Heart left ventricle (tissue), 16 donors: ENCODE measurements at regions not wholly inside any gene's neighbourhood (a gene's known extent, or its start where the extent isn't known, plus 50 kb on each side); places are given as distances from the start of the nearest gene placed in this dataset.

ENCODE experiments used
- ATAC-seq, 4 donors: fragments of 200-7000 bp; cut with Tn5 transposase; one replicate each; pipeline ENCODE4 v1.9.1; 2020 to 2022; ENCODE audit warnings: moderate library complexity in 4 of 4, mild to moderate bottlenecking in 3 of 4, moderate number of reproducible peaks in 1 of 4
- DNase-seq, 5 donors: peaks; one replicate each; pipeline ENCODE4 v3.0.0-alpha.2; 2020
- H3K27ac ChIP-seq, 12 donors: fragments of 200-600 bp; sonication (generic) in 4 of 12; one replicate each; pipeline versions ENCODE4 v1.5.0 to v1.8.0; 2016 to 2022; ENCODE audit warnings: mild to moderate bottlenecking in 2 of 12
- H3K27me3 ChIP-seq, 9 donors: fragments of 200-600 bp; sonication (generic) in 2 of 9; one replicate each; pipeline versions ENCODE4 v1.5.1 to v1.8.0; 2016 to 2022; ENCODE audit warnings: mild to moderate bottlenecking in 3 of 9
- H3K36me3 ChIP-seq, 9 donors: fragments of 200-600 bp; sonication (generic) in 2 of 9; one replicate each; pipeline versions ENCODE4 v1.5.0 to v1.8.0; 2018 to 2022; ENCODE audit warnings: mild to moderate bottlenecking in 2 of 9
- H3K4me1 ChIP-seq, 12 donors: fragments of 200-600 bp; sonication (generic) in 4 of 12; one replicate each; pipeline versions ENCODE4 v1.5.0 to v1.8.0; 2016 to 2022; ENCODE audit warnings: mild to moderate bottlenecking in 3 of 12
- H3K4me3 ChIP-seq, 12 donors: fragments of 200-600 bp; sonication (generic) in 4 of 12; one replicate each; pipeline versions ENCODE4 v1.5.0 to v1.8.0; 2017 to 2022; ENCODE audit warnings: mild to moderate bottlenecking in 9 of 12, moderate library complexity in 4 of 12
- H3K9me3 ChIP-seq, 12 donors: fragments of 200-600 bp; sonication (generic) in 4 of 12; one replicate each; pipeline versions ENCODE4 v1.5.0 to v1.8.0; 2016 to 2022; ENCODE audit warnings: mild to moderate bottlenecking in 1 of 12
- POLR2A ChIP-seq, 2 donors: fragments of 450-650 bp; IDR thresholded peaks; one replicate each; pipeline ENCODE4 v1.6.1; 2017; ENCODE audit warnings: antibody characterized with exemption in 2 of 2, mild to moderate bottlenecking in 2 of 2, moderate library complexity in 2 of 2
- WGBS, 4 donors: extraction: QIAGEN DNeasy Blood & Tissue Kit in 2 of 4; methylation state at CpG; one replicate each; pipeline versions ENCODE4 v1.1.5 to v1.1.7; 2013 to 2018; 5-methylcytosine and 5-hydroxymethylcytosine counted together
- intact Hi-C, 10 donors: fragments of 100-400 bp; cut with DNase I; formaldehyde crosslinking; loops; one replicate each; pipeline versions ENCODE4 v1.11.1 to v1.14.2; 2022
- TF ChIP-seq, protein P1 (sequence below), 12 donors: fragments of 200-600 bp; sonication (generic) in 4 of 12; IDR thresholded peaks; one replicate each; pipeline versions ENCODE4 v1.5.0 to v1.8.0; 2018 to 2022; ENCODE audit warnings: antibody characterized with exemption in 12 of 12, mild to moderate bottlenecking in 5 of 12
- donor health status: ischemic (EF 13 %, LVEDD 7.1; RV severe dilation, severe dysfunction).
- donor health status: healthy with polysubstance abuse.
- donor health status: DM: no; HTN: yes; CAD: no.
- donor health status: DM: no; HTN: no; CAD: no.
- donor health status: ischemic (EF 25% LVEDD 6.9; RV normal size, moderate dysfunction).
- donor health status: ischemic (EF 25% LVEDD 5.7; RV mildly dilated, moderate dysfunction).
- donor health status: healthy.
- donor health status: DM: yes; HTN: yes; CAD: no.
- donor health status: ischemic (EF 35%, LVEDD 5.7; RV mildly dilated, moderate dysfunction).
- donor health status: nonischemic (EF 11% LVEDD 7.7; RV severe dilation, severe dysfunction).
- donor health status: DM: yes; HTN: yes; CAD: no.
- donor health status: PGD.
- donor health status: ischemic (EF 29% LVEDD 5.4; RV normal size, mild dysfunction).
- donor health status: nonischemic (EF 23%, LVEDD 6.1; RV moderate dilation, normal function).

DNA sequence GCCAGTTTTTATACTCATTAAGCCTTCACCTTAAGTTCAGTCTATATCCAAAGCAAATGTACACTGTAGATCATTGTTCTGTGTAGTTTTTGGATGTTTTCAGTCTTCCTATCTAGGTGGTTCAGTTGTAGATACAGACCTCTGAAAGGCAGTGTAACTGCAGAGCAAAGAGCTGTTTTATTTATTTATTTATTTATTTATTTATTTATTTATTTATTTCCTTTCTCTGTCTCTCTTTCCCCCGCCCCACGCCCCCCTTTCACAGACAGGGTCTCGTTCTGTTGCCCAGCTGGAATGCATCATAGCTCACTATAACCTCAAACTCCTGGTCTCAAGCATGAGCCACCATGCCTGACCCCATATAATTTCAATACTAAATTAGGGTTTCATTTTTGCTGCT lies 281.8 kb upstream of the KLHL1 start:
- no peaks in the 10 kb centered on the region for H3K9me3 ChIP-seq
- H3K36me3 ChIP-seq: no peaks in the 10 kb centered on the region
- WGBS, 4 donors: 77 to 83% (median 82%) methylated on average over 3 of the region's 3 CpGs
- TF ChIP-seq, protein P1, sequence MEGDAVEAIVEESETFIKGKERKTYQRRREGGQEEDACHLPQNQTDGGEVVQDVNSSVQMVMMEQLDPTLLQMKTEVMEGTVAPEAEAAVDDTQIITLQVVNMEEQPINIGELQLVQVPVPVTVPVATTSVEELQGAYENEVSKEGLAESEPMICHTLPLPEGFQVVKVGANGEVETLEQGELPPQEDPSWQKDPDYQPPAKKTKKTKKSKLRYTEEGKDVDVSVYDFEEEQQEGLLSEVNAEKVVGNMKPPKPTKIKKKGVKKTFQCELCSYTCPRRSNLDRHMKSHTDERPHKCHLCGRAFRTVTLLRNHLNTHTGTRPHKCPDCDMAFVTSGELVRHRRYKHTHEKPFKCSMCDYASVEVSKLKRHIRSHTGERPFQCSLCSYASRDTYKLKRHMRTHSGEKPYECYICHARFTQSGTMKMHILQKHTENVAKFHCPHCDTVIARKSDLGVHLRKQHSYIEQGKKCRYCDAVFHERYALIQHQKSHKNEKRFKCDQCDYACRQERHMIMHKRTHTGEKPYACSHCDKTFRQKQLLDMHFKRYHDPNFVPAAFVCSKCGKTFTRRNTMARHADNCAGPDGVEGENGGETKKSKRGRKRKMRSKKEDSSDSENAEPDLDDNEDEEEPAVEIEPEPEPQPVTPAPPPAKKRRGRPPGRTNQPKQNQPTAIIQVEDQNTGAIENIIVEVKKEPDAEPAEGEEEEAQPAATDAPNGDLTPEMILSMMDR (IDR thresholded peaks at IDR 0.05): no peak
- ATAC-seq (no peak), DNase-seq (no peak)
- no peaks in the 10 kb centered on the region for H3K4me1 ChIP-seq
- H3K27ac ChIP-seq: no peak overlapping the region
- H3K4me3 ChIP-seq: no peak overlapping the region
- no peaks in the 10 kb centered on the region for H3K27me3 ChIP-seq
- intact Hi-C loops: no loop called here

DNA sequence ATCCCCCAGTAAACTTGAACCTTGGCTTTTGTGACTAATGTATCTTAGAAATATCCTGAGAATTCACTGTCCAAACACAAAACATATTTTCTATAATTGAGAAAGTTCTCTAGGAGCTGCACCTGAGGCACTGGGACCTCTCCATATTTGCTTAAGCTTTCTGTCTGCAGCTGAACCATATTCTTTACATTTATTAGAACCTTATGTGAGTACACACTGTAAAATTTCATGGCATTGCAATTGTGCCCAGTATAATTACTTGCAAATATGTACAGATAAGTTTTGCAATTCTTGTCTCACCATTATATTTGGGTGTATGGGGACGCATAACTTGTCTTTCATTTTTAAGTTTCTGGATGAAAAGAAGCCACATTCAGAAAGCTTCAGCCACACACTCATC lies 280.7 kb upstream of the KLHL1 start:
- 44 to 90% (median 71%) methylated on average over 1 of the region's 1 CpG for WGBS, 4 donors

DNA sequence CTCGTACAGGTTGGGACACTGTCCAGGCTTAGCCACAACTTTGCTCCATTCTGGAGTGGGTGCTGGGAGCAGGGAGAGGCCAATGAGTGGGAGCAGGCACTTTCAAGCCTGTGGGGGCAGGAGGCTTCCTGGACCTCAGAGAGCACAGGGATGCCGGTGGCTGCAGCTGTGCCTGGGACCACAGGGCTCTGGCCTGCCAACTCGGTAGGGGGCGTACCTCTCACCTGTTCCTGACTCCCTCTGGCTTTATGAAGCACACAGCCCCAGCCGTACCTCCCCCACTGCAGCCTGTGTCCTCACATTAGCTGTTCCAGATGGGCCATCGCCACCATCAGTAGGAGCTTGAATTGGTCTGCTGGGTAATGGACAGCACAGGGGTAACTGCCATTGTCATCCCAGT lies 278.7 kb upstream of the KLHL1 start:
- no peaks in the 10 kb centered on the region for H3K9me3 ChIP-seq
- no peaks in the 10 kb centered on the region for H3K27me3 ChIP-seq
- WGBS, 4 donors: 67 to 85% (median 80%) methylated on average over 4 to 6 of the region's 6 CpGs
- no peak overlapping the region for H3K27ac ChIP-seq
- TF ChIP-seq, protein P1 (IDR thresholded peaks at IDR 0.05): no peak
- no peak for TF ChIP-seq POLR2A (IDR thresholded peaks at IDR 0.05)
- no peaks in the 10 kb centered on the region for H3K36me3 ChIP-seq
- no peak overlapping the region for H3K4me3 ChIP-seq
- ATAC-seq (no peak), DNase-seq (no peak)
- no peaks in the 10 kb centered on the region for H3K4me1 ChIP-seq
- intact Hi-C loops: no loop called here

More for the DNA sequence above, 280.7 kb upstream of the KLHL1 start:
- no peaks in the 10 kb centered on the region for H3K4me1 ChIP-seq
- intact Hi-C loops: no loop called here
- ATAC-seq (no peak), DNase-seq (no peak)
- TF ChIP-seq, protein P1 (IDR thresholded peaks at IDR 0.05): no peak
- no peak for TF ChIP-seq POLR2A (IDR thresholded peaks at IDR 0.05)
- H3K27ac ChIP-seq: no peak overlapping the region
- no peaks in the 10 kb centered on the region for H3K36me3 ChIP-seq
- no peak overlapping the region for H3K4me3 ChIP-seq
- H3K27me3 ChIP-seq: no peaks in the 10 kb centered on the region
- H3K9me3 ChIP-seq: no peaks in the 10 kb centered on the region

DNA sequence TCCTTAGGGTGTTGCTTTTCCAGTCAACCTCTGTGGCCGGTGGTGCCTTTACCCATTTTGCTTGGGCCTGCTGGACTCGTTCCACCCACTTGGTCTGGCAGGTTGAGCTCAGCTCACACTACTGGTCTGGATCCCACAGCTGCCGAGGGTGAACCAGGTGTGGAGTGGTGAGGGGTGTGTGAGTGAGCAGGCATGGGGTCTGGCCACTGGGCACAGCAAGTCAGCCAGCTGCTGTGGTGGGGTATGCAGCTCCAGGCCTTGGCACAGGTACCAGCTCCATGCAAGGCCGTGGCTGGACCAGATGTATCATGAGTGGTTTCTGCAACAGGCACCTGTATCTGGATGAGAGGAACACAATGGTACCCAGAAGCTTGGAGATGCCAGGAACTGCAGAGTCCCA lies 277.6 kb upstream of the KLHL1 start:
- Histone ChIP-seq H3K4me3 (no peak overlapping the region), H3K9me3 (no peaks in the 10 kb centered on the region), H3K36me3 (no peaks in the 10 kb centered on the region), H3K27me3 (no peaks in the 10 kb centered on the region), H3K27ac (no peak overlapping the region), H3K4me1 (no peaks in the 10 kb centered on the region)
- no peak for DNase-seq
- TF ChIP-seq, protein P1 (IDR thresholded peaks at IDR 0.05): no peak
- TF ChIP-seq POLR2A (IDR thresholded peaks at IDR 0.05): no peak
- 74 to 82% (median 81%) methylated on average over 3 to 4 of the region's 4 CpGs for WGBS, 4 donors
- intact Hi-C loops: no loop called here
- peak in 1 of 4 donors; percentile 38 for ATAC-seq
